Glomerular visceral epithelial cell (primary cell): ENCODE measurements at regions not wholly inside any gene's neighbourhood (a gene's known extent, or its start where the extent isn't known, plus 50 kb on each side); places are given as distances from the start of the nearest gene placed in this dataset.

Experiments used
- DNase-seq: peaks from one replicate; pipeline ENCODE4 v3.0.0-alpha.2; 2016; ENCODE audit errors: extremely low spot score

- no peak for DNase-seq
Observed at GRCh38 chr16:50917950-50918703, 176.2 kb downstream of the CYLD start.

- no peak for DNase-seq
Observed at GRCh38 chr16:50916040-50916439, 174.2 kb downstream of the CYLD start.

- no peak for DNase-seq
Observed at GRCh38 chr16:50915120-50915519, 173.2 kb downstream of the CYLD start.

GRCh38 chr16:50910736-50911100 lies 168.8 kb downstream of the CYLD start:
- no peak for DNase-seq

GRCh38 chr16:50909831-50910735 lies 168.2 kb downstream of the CYLD start:
- no peak for DNase-seq

- no peak for DNase-seq
Observed at GRCh38 chr16:50908468-50908867, 166.6 kb downstream of the CYLD start.

- no peak for DNase-seq
Observed at GRCh38 chr16:50906454-50906853, 164.6 kb downstream of the CYLD start.

- no peak for DNase-seq
Observed at GRCh38 chr16:50902457-50902856, 160.6 kb downstream of the CYLD start.

GRCh38 chr16:50901062-50901461 lies 159.2 kb downstream of the CYLD start:
- no peak for DNase-seq

- no peak for DNase-seq
Observed at GRCh38 chr16:50900391-50900942, 158.6 kb downstream of the CYLD start.

- no peak for DNase-seq
Observed at GRCh38 chr16:50899951-50900350, 158.1 kb downstream of the CYLD start.

GRCh38 chr16:50889746-50890145 lies 147.9 kb downstream of the CYLD start:
- no peak for DNase-seq

- no peak for DNase-seq
Observed at GRCh38 chr16:50889276-50889675, 147.4 kb downstream of the CYLD start.

GRCh38 chr16:50888486-50889261 lies 146.8 kb downstream of the CYLD start:
- DNase-seq: no peak

- no peak for DNase-seq
Observed at GRCh38 chr16:50887500-50888298, 145.8 kb downstream of the CYLD start.

GRCh38 chr16:50884066-50884860 lies 142.4 kb downstream of the CYLD start:
- no peak for DNase-seq

GRCh38 chr16:50881956-50882355 lies 140.1 kb downstream of the CYLD start:
- no peak for DNase-seq

GRCh38 chr16:50881331-50881830 lies 139.5 kb downstream of the CYLD start:
- no peak for DNase-seq

GRCh38 chr16:50880926-50881325 lies 139.0 kb downstream of the CYLD start:
- DNase-seq: no peak
